GM18511 (cell line): ENCODE measurements at regions not wholly inside any gene's neighbourhood (a gene's known extent, or its start where the extent isn't known, plus 50 kb on each side); places are given as distances from the start of the nearest gene placed in this dataset.
A peak's percentile ranks its signal among the peaks of the same experiment; 100 is the strongest.

Experiments used
- ATAC-seq: cut with Tn5 transposase; IDR thresholded peaks from one replicate; pipeline ENCODE4 v1.9.1; 2021; ENCODE audit warnings: mild to moderate bottlenecking, moderate library complexity; ENCODE audit not compliant: unreplicated experiment

DNA sequence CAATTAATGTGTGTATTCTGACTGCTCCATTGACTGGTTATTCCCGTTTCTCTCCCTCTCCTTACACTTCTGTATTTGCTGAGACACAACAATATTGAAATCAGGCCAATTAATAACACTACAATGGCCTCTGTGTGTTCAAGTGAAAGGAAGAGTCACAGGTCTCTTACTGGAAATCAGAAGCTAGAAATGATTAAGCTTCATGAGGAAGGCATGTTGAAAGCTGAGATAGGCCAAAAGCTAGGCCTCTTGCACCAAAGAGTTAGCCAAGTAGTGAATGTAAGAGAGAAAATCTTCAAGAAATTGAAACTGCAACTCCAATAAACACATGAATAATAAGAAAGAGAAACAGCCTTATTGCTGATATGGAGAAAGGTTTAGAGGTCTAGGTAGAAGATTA, 489.5 kb upstream of the CITED2 start:
- ATAC-seq: peak; percentile 83

- no peak for ATAC-seq
These were observed 488.9 kb upstream of the CITED2 start for GRCh38 chr6:139863346-139863745.

GRCh38 chr6:139862311-139862710, 487.9 kb upstream of the CITED2 start:
- no peak for ATAC-seq

DNA sequence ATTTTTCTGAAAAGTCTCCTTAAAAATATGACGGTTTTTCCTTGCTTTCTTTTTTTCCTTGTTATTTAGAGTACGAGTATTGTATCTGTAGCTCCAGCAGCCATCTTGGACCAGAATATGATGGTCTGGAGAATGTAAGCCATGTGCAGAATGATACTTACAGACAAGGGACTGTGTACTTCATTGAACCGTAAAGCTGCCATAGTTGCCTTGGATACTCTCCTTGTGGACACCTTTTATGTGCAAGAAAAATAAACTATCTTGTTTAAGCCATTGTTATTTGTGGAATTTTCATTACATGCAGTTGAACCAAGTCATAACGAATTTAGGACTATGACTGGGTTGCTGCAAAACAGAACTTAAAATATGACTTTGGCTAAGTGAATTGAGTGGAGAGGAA, 485.8 kb upstream of the CITED2 start:
- no peak for ATAC-seq

DNA sequence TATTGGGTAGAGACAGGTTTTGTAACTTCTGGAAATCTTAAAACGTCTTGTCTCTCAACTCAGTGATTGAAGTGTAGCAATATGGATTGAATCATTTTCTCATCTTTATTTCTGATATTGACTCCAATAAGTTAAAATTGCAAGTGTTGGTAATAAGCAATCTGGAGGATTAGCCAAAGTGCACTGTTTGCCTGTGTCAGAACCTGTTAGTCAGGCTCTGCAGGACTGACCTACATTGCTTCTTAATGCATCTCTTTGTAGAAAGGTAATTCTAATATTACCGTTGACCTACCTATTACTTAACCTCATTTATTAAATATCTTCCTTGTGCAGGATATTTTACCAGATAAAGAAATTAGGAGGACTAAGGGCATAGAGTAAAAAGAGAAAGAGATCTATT, 484.0 kb upstream of the CITED2 start:
- ATAC-seq: no peak

DNA sequence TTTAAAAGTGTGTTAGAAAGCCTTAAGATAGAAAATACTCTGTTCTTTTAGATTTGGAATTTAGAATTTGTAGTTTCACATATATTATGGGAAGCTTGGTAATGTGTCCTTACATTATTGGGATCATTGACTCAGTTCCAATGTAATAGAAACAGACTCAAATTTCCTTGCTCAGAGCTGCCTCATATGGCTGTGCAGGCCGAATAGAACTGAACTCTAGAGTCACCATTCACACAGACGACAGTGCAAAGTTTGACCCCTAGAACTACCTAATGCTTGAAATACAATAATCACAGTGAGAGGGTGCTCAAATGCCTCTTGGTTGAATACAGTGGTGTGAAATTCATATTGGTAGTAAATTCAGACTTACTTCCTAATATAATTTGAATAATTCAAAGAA, 482.7 kb upstream of the CITED2 start:
- no peak for ATAC-seq

DNA sequence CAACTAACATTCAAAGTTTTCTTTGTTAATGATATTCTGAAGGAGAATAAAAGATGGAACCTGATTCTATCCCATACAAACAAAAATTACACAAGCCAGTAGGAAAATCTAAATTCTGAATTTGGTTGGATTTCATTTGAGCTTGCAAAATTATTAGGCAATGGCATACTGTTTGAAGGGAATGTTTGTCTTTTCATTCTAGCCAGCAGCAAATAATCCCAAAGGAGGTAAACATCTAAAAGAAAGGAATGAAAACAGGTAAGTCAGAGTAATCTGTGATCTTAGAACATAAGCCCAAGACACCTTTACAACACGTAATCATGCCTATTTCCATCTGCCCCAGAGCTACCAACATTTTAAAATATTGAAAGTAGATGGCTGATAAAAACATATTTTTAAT, 482.1 kb upstream of the CITED2 start:
- ATAC-seq: no peak

- ATAC-seq: no peak
These were observed 481.3 kb upstream of the CITED2 start for GRCh38 chr6:139855671-139856311.

DNA sequence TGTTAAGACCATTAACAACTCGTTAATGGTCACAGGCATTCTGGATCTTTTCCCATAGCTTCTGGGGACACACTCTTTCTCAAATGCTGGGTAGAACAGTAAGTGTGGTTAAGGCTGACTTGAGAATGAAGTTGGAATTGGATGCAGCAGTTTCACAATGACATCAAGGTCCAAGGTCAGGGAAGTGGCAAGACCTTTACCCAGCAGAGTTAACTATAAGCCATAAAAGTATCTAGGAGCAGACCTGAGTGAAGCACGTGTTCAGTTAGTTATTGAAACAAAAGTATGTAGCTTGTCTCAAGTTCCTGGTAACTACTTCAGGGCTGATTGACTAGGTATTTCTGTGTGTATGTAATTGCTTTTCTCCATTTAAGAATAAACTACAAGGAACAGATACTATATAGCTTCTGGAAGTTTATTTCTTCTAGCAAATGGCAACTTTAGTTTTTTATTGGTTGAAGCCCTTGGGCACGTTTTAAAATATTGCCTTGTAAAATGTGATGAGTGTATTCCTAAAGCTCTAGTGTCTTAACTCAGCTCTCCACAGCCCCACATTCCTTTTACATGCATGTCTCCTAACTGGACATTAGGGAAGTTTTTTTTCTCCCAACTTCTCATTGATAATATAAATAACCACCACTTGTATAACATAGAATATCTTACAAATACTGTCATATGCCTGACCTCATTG, 479.0 kb upstream of the CITED2 start:
- ATAC-seq: no peak

- ATAC-seq: no peak
These were observed 478.2 kb upstream of the CITED2 start for GRCh38 chr6:139852488-139853140.

GRCh38 chr6:139852067-139852466, 477.6 kb upstream of the CITED2 start:
- no peak for ATAC-seq

DNA sequence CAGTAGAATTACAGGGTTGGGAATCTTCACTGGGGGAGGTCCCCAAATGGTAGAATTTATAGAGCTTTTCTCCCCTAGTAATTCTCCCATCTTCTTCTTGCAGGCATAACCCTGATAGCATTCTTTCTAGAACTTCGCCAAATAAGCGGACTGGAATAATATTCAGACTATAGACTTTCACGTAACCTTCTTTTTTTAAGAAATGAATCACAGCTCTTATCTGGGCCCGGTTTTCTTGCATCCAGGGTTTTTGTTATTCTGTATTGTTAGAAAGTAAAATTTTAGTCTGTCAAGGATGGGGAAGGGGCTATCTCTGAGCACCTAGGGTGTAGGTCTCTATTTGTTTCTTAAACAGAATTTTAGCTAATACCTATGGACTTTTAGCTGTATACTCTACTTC, 476.8 kb upstream of the CITED2 start:
- no peak for ATAC-seq

DNA sequence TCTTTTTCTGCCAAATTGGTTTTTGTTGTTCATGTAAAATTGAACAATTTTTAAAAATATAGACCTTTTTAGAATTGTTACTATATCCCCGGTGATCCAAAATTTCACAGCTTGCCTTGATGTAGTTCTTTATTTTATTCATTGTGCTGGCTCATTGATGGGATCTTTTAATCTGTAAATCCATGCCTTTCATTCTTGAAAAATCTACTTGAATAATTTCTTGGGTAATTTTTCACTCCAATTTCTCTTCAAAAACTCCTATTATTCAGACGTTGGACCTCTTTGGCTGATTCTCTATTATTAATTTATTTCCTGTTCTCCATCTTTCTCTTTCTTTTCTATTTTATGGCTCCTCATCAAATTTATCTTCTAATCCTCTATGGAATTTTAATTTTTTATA, 476.1 kb upstream of the CITED2 start:
- ATAC-seq: no peak

GRCh38 chr6:139847457-139847813, 473.0 kb upstream of the CITED2 start:
- ATAC-seq: peak; percentile 11

- peak; percentile 50 for ATAC-seq
These were observed 472.3 kb upstream of the CITED2 start for GRCh38 chr6:139846538-139847456.

- no peak for ATAC-seq
These were observed 470.5 kb upstream of the CITED2 start for GRCh38 chr6:139844907-139845306.

GRCh38 chr6:139841794-139842215, 467.4 kb upstream of the CITED2 start:
- peak; percentile 85 for ATAC-seq

- peak; percentile 18 for ATAC-seq
These were observed 465.2 kb upstream of the CITED2 start for GRCh38 chr6:139839506-139840156.

- ATAC-seq: no peak
These were observed 459.8 kb upstream of the CITED2 start for GRCh38 chr6:139834232-139834631.

DNA sequence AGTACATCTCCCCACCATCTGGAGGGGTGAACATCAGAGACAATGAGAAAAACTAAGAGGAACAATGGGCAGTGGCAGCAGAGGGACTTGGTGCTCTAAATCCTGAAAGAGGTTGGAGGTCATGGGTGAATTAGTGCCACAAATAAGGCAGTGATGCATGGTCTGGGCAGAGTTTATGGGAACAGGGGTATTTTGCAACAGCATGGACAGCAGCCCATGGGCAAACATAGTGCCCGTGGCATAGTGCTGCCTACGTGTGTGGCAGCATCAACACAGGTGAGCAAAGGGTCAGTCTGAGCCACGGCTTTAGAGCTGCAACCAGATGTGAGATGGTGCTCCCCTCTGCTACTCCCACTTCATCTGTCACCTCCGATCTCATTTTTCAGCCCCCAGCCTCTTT, 459.1 kb upstream of the CITED2 start:
- no peak for ATAC-seq
